Suppressor macrophage treated with lipopolysaccharide for 1 hour (primary cell): ENCODE measurements at regions not wholly inside any gene's neighbourhood (a gene's known extent, or its start where the extent isn't known, plus 50 kb on each side); places are given as distances from the start of the nearest gene placed in this dataset.
A peak's percentile ranks its signal among the peaks of the same experiment; 100 is the strongest.
"Not testable (repeated sequence)": the region's sequence is repeated elsewhere in the genome, so short reads cannot be mapped to it uniquely, and the experiment has no call there.

Experiments
- DNase-seq, 3 donors: peaks; one replicate each; pipeline ENCODE4 v3.0.0-alpha.2; 2020 to 2022

- DNase-seq, result no peak
Observed at GRCh38 chr7:49618028-49618427, 155.4 kb upstream of the VWC2 start.

GRCh38 chr7:49623943-49624342 lies 149.5 kb upstream of the VWC2 start:
- no peak for DNase-seq

- no peak for DNase-seq
Observed at GRCh38 chr7:49624611-49625010, 148.8 kb upstream of the VWC2 start.

- DNase-seq, result no peak
Observed at GRCh38 chr7:49630513-49630912, 142.9 kb upstream of the VWC2 start.

GRCh38 chr7:49631071-49631815 lies 142.2 kb upstream of the VWC2 start:
- peak in 2 of 3 donors; percentile 9 to 15 for DNase-seq

GRCh38 chr7:49631960-49632359 lies 141.5 kb upstream of the VWC2 start:
- DNase-seq, result no peak

- peak in 1 of 3 donors; percentile 7 for DNase-seq
Observed at GRCh38 chr7:49635800-49636199, 137.6 kb upstream of the VWC2 start.

- no peak for DNase-seq
Observed at GRCh38 chr7:49636400-49636799, 137.0 kb upstream of the VWC2 start.

GRCh38 chr7:49638166-49638565 lies 135.3 kb upstream of the VWC2 start:
- DNase-seq, result peak in 2 of 3 donors; percentile 9 to 31

- no peak for DNase-seq
Observed at GRCh38 chr7:49639068-49639593, 134.3 kb upstream of the VWC2 start.

GRCh38 chr7:49639808-49640207 lies 133.6 kb upstream of the VWC2 start:
- no peak for DNase-seq

- DNase-seq, result no peak
Observed at GRCh38 chr7:49643321-49643720, 130.1 kb upstream of the VWC2 start.

GRCh38 chr7:49643736-49644135 lies 129.7 kb upstream of the VWC2 start:
- DNase-seq, result no peak

- no peak for DNase-seq
Observed at GRCh38 chr7:49644396-49645166, 128.9 kb upstream of the VWC2 start.

GRCh38 chr7:49645296-49645695 lies 128.1 kb upstream of the VWC2 start:
- DNase-seq, result no peak

- no peak for DNase-seq
Observed at GRCh38 chr7:49660170-49660783, 113.2 kb upstream of the VWC2 start.

GRCh38 chr7:49660976-49661375 lies 112.5 kb upstream of the VWC2 start:
- no peak for DNase-seq

- DNase-seq, result not testable (repeated sequence)
Observed at GRCh38 chr7:49665963-49666362, 107.5 kb upstream of the VWC2 start.

- no peak for DNase-seq
Observed at GRCh38 chr7:49666764-49667163, 106.7 kb upstream of the VWC2 start.

- DNase-seq, result no peak
Observed at GRCh38 chr7:49669285-49669684, 104.2 kb upstream of the VWC2 start.

- DNase-seq, result no peak
Observed at GRCh38 chr7:49669692-49670260, 103.7 kb upstream of the VWC2 start.

- peak in 1 of 3 donors; percentile 1 for DNase-seq
Observed at GRCh38 chr7:49670991-49671390, 102.4 kb upstream of the VWC2 start.

- peak in 2 of 3 donors; percentile 5 to 19 for DNase-seq
Observed at GRCh38 chr7:49692516-49692915, 80.9 kb upstream of the VWC2 start.
